Ammon's horn (tissue), 1 donor: ENCODE measurements at regions not wholly inside any gene's neighbourhood (a gene's known extent, or its start where the extent isn't known, plus 50 kb on each side); places are given as distances from the start of the nearest gene placed in this dataset.
A peak's percentile ranks its signal among the peaks of the same experiment; 100 is the strongest.

Experiments used
- DNase-seq: peaks from one replicate; pipeline ENCODE4 v3.0.0-alpha.2; 2016; ENCODE audit warnings: low spot score

- no peak for DNase-seq
These were observed 55.7 kb downstream of the CXCR4 start for GRCh38 chr2:136062066-136062837.

GRCh38 chr2:136060416-136060815 lies 57.5 kb downstream of the CXCR4 start:
- no peak for DNase-seq

- no peak for DNase-seq
These were observed 58.9 kb downstream of the CXCR4 start for GRCh38 chr2:136059036-136059472.

- no peak for DNase-seq
These were observed 59.7 kb downstream of the CXCR4 start for GRCh38 chr2:136058262-136058661.

GRCh38 chr2:136057802-136058140 lies 60.2 kb downstream of the CXCR4 start:
- no peak for DNase-seq

- no peak for DNase-seq
These were observed 60.7 kb downstream of the CXCR4 start for GRCh38 chr2:136057023-136057801.

GRCh38 chr2:136055929-136056688 lies 61.8 kb downstream of the CXCR4 start:
- DNase-seq = no peak

GRCh38 chr2:136054856-136055255 lies 63.1 kb downstream of the CXCR4 start:
- DNase-seq = no peak

- no peak for DNase-seq
These were observed 65.3 kb downstream of the CXCR4 start for GRCh38 chr2:136052369-136053362.

GRCh38 chr2:136051725-136052048 lies 66.3 kb upstream of the DARS1 start:
- DNase-seq = no peak

- no peak for DNase-seq
These were observed 65.7 kb upstream of the DARS1 start for GRCh38 chr2:136051001-136051724.

GRCh38 chr2:136049991-136050920 lies 64.8 kb upstream of the DARS1 start:
- DNase-seq = peak; percentile 62

GRCh38 chr2:136049011-136049742 lies 63.8 kb upstream of the DARS1 start:
- DNase-seq = no peak

GRCh38 chr2:136045835-136046570 lies 60.6 kb upstream of the DARS1 start:
- no peak for DNase-seq

GRCh38 chr2:136045344-136045743 lies 59.9 kb upstream of the DARS1 start:
- DNase-seq = no peak
